Stimulated activated naive B cell treated with anti-CD40 and anti-IgM and Interleukin-4, amounts not matched to agents 10 μg/mL and 1 μg/mL and 100 μg/mL, for 72 hours (primary cell): ENCODE measurements at regions not wholly inside any gene's neighbourhood (a gene's known extent, or its start where the extent isn't known, plus 50 kb on each side); places are given as distances from the start of the nearest gene placed in this dataset.

Experiments used
- ATAC-seq, 2 donors: fragments of 150-1000 bp; cut with Tn5 transposase; replicated peaks; 2 replicates each; pipeline ENCODE4 v1.10.0; 2021; ENCODE audit warnings: moderate library complexity in 1 of 2
- DNase-seq: peaks from one replicate; pipeline ENCODE4 v3.0.0; 2021
- H3K27ac Mint-ChIP-seq: one replicate; pipeline ENCODE4 v1.8.0; 2022; ENCODE audit warnings: mild to moderate bottlenecking, mixed read lengths
- H3K27me3 Mint-ChIP-seq, 2 donors: one replicate each; pipeline ENCODE4 v1.8.0; 2022; ENCODE audit warnings: mixed read lengths in 2 of 2
- H3K36me3 Mint-ChIP-seq, 2 donors: one replicate each; pipeline ENCODE4 v1.8.0; 2022; ENCODE audit warnings: mixed read lengths in 2 of 2, mild to moderate bottlenecking in 1 of 2
- H3K4me1 Mint-ChIP-seq, 2 donors: one replicate each; pipeline ENCODE4 v1.8.0; 2022; ENCODE audit warnings: mixed read lengths in 2 of 2, mild to moderate bottlenecking in 1 of 2
- H3K4me3 Mint-ChIP-seq, 2 donors: one replicate each; pipeline ENCODE4 v1.8.0; 2022; ENCODE audit warnings: mild to moderate bottlenecking in 2 of 2, mixed read lengths in 2 of 2, moderate library complexity in 1 of 2
- H3K9me3 Mint-ChIP-seq, 2 donors: one replicate each; pipeline ENCODE4 v1.8.0; 2022; ENCODE audit warnings: mixed read lengths in 2 of 2, mild to moderate bottlenecking in 1 of 2

DNA sequence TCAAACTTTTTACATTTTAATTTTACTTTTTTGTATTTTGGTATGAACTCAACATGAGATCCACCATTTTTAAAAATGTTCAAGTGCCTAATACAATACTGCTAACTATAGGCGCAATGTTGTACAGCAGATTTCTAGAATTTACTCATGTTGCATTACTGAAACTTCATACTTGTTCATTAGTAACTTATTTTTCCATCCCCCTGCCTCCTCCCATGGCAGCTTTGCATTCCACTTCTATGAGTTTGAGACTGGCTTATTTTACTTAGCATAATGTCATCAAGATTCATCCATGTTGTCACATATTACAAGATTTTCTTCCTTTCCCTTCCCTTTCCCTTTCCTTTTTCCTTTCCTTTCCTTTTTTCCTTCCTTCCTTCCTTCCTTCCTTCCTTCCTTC, 825.9 kb downstream of the SLC16A7 start:
- no peaks in the 10 kb centered on the region for H3K36me3 Mint-ChIP-seq
- H3K4me3 Mint-ChIP-seq: no peak overlapping the region
- no peak for ATAC-seq
- no peaks in the 10 kb centered on the region for H3K27me3 Mint-ChIP-seq
- no peaks in the 10 kb centered on the region for H3K4me1 Mint-ChIP-seq
- DNase-seq: no peak
- peaks cover 0 to 6% of the 10 kb centered on the region in 2 donors for H3K9me3 Mint-ChIP-seq
- H3K27ac Mint-ChIP-seq: no peak overlapping the region

DNA sequence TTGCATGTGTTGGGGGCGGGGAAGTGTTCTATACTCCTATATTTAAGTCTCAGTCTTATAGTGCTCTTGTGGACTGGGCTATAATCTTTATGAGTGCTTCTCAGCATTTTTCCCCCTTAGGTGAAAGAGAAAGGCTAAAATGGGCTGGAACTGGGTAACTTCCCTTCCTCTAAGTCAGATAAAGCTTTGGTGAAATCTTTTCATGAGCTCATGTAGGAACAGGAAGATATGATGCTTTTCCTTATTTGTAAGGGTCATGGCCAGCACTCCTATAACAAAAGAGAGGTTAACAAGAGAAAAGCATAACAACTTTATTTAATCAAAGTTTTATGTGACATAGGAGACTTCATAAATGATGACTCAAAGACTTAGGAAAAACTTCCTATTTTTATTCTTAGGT, 841.5 kb downstream of the SLC16A7 start:
- H3K4me1 Mint-ChIP-seq: no peaks in the 10 kb centered on the region

DNA sequence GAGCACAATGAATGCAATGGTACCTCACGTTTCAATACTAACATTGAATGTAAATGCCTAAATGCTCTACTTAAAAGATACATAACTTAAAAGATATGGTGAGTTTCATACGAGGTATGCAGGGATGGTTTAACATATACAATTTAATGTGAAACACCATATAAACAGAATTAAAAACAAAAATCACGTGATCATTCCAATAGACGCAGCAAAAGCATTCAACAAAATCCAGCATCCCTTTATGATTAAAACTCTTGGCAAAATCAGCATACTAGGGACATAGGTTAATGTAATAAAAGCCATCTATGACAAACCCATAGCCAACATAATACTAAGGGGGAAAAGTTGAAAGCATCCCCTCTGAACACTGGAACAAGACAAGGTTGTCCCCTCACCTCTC, 845.7 kb downstream of the SLC16A7 start:
- H3K27me3 Mint-ChIP-seq: no peaks in the 10 kb centered on the region
- no peaks in the 10 kb centered on the region for H3K36me3 Mint-ChIP-seq
- no peaks in the 10 kb centered on the region for H3K4me1 Mint-ChIP-seq
- peaks cover 5 to 9% of the 10 kb centered on the region in 2 donors for H3K9me3 Mint-ChIP-seq
- no peak overlapping the region for H3K4me3 Mint-ChIP-seq
- no peak overlapping the region for H3K27ac Mint-ChIP-seq
- DNase-seq: no peak
- no peak for ATAC-seq

More for the DNA sequence above, 841.5 kb downstream of the SLC16A7 start:
- no peak overlapping the region for H3K27ac Mint-ChIP-seq
- H3K27me3 Mint-ChIP-seq: no peaks in the 10 kb centered on the region
- DNase-seq: no peak
- no peaks in the 10 kb centered on the region for H3K36me3 Mint-ChIP-seq
- no peak overlapping the region for H3K4me3 Mint-ChIP-seq
- H3K9me3 Mint-ChIP-seq: peaks cover 0 to 3% of the 10 kb centered on the region in 2 donors
- ATAC-seq: no peak

DNA sequence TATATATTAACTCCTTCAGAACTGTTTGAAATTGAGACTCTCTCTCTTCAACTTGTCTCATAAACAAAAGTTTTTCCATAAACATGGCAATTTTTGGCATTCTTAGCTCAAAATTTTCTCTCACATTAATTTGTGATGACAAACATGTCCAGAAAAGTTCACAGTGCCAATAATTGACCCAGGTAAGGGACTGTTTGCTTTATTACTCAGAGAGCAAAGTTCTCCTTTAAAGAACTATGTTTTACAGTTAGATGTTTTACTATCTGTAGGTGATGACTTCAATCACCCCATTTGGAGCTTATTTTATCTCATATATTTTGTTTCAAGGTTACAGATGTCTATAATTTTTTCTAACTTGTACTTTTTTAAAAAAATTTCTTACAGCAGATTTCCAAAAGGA, 855.6 kb downstream of the SLC16A7 start:
- DNase-seq: no peak
- H3K9me3 Mint-ChIP-seq: peaks cover 2 to 4% of the 10 kb centered on the region in 2 donors
- no peak for ATAC-seq
- no peak overlapping the region for H3K4me3 Mint-ChIP-seq
- H3K4me1 Mint-ChIP-seq: no peaks in the 10 kb centered on the region
- H3K36me3 Mint-ChIP-seq: no peaks in the 10 kb centered on the region
- H3K27me3 Mint-ChIP-seq: no peaks in the 10 kb centered on the region
- H3K27ac Mint-ChIP-seq: no peak overlapping the region

GRCh38 chr12:60465060-60465459, 869.2 kb downstream of the SLC16A7 start:
- no peak overlapping the region for H3K4me3 Mint-ChIP-seq
- H3K36me3 Mint-ChIP-seq: no peaks in the 10 kb centered on the region
- ATAC-seq (no peak), DNase-seq (no peak)
- no peaks in the 10 kb centered on the region for H3K4me1 Mint-ChIP-seq
- no peaks in the 10 kb centered on the region for H3K27me3 Mint-ChIP-seq
- no peak overlapping the region for H3K27ac Mint-ChIP-seq
- H3K9me3 Mint-ChIP-seq: peaks cover 0 to 3% of the 10 kb centered on the region in 2 donors

DNA sequence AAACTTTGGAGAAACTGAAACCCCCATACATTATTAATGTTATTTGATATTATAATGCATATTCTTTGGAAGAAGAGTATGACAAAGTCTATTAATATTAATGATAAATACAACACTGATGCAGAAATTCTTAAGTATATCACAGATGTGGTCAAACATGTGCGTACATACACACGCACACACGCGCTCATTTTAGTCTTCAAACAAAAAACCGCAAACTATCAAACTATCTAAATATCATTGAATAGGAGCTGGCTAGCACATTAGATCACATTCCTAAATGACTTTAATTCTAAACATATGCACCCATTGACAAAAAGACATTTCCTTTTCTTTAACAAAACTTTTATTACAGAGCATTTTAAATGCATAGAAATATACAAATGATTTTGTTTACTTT, 872.7 kb downstream of the SLC16A7 start:
- Mint-ChIP-seq H3K4me1 (no peaks in the 10 kb centered on the region), H3K9me3 (peaks cover 0 to 3% of the 10 kb centered on the region in 2 donors), H3K27me3 (no peaks in the 10 kb centered on the region), H3K36me3 (no peaks in the 10 kb centered on the region), H3K4me3 (no peak overlapping the region), H3K27ac (no peak overlapping the region)
- ATAC-seq (no peak), DNase-seq (no peak)

- no peak for ATAC-seq
- Mint-ChIP-seq H3K4me1 (no peaks in the 10 kb centered on the region), H3K9me3 (no peaks in the 10 kb centered on the region), H3K36me3 (no peaks in the 10 kb centered on the region), H3K27ac (no peak overlapping the region), H3K27me3 (no peaks in the 10 kb centered on the region), H3K4me3 (no peak overlapping the region)
- no peak for DNase-seq
Observed at GRCh38 chr12:60475825-60476224, 880.0 kb downstream of the SLC16A7 start.

- no peaks in the 10 kb centered on the region for H3K9me3 Mint-ChIP-seq
- H3K4me3 Mint-ChIP-seq: no peak overlapping the region
- no peaks in the 10 kb centered on the region for H3K27me3 Mint-ChIP-seq
- no peak overlapping the region for H3K27ac Mint-ChIP-seq
- no peaks in the 10 kb centered on the region for H3K4me1 Mint-ChIP-seq
- ATAC-seq (no peak), DNase-seq (no peak)
- no peaks in the 10 kb centered on the region for H3K36me3 Mint-ChIP-seq
Observed at GRCh38 chr12:60487284-60487683, 891.5 kb downstream of the SLC16A7 start.

- no peak for ATAC-seq
- H3K27me3 Mint-ChIP-seq: no peaks in the 10 kb centered on the region
- DNase-seq: no peak
- no peak overlapping the region for H3K4me3 Mint-ChIP-seq
- H3K36me3 Mint-ChIP-seq: no peaks in the 10 kb centered on the region
- H3K9me3 Mint-ChIP-seq: no peaks in the 10 kb centered on the region
- H3K4me1 Mint-ChIP-seq: no peaks in the 10 kb centered on the region
- H3K27ac Mint-ChIP-seq: no peak overlapping the region
Observed at GRCh38 chr12:60489071-60489470, 893.2 kb downstream of the SLC16A7 start.

DNA sequence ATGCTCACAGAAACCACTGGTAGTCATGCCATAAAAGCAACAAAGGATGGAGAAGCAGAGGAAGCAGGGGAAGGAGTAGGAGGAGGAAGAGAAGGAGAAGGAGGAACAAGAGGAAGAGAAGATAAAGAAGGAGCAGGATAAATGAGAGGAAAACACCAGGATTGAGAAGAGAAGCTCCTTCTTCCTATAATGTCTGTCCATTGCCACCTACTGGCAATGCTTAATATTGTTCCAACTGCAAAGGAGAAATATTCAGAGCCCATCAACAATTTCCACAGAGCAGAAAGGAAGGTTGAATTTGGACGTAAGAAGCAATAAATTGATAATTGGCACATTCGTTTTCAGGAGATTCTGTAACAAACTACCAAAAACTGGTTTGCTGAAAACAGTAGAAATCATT, 898.4 kb downstream of the SLC16A7 start:
- H3K4me3 Mint-ChIP-seq: no peak overlapping the region
- ATAC-seq: no peak

DNA sequence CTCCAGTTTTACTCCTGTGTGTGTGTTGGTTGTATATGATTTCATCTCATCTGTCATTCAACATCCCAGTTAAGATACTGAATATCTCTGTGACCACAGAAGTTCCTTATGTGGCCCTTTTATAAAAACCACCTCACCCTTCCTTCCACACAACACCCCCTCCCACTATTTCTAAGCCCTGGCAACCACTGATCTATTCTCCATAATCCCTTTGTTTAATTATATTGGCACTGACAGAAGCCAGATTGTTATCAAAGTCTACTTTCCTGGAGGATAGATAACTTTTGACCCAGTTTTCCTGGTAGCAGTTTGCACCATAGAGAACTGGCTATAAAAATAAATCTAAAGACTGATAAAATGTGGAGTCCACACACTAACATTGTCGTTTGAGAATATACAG, 902.8 kb downstream of the SLC16A7 start:
- Mint-ChIP-seq H3K9me3 (peaks cover 0 to 2% of the 10 kb centered on the region in 2 donors), H3K4me1 (no peaks in the 10 kb centered on the region), H3K36me3 (no peaks in the 10 kb centered on the region), H3K27ac (no peak overlapping the region), H3K27me3 (no peaks in the 10 kb centered on the region), H3K4me3 (no peak overlapping the region)
- no peak for DNase-seq
- ATAC-seq: no peak

More for the DNA sequence above, 898.4 kb downstream of the SLC16A7 start:
- H3K27ac Mint-ChIP-seq: no peak overlapping the region
- H3K4me1 Mint-ChIP-seq: no peaks in the 10 kb centered on the region
- H3K9me3 Mint-ChIP-seq: peaks cover 0 to 2% of the 10 kb centered on the region in 2 donors
- no peaks in the 10 kb centered on the region for H3K27me3 Mint-ChIP-seq
- no peak for DNase-seq
- no peaks in the 10 kb centered on the region for H3K36me3 Mint-ChIP-seq

- no peak for DNase-seq
Observed at GRCh38 chr12:60501124-60501729, 905.4 kb downstream of the SLC16A7 start.

DNA sequence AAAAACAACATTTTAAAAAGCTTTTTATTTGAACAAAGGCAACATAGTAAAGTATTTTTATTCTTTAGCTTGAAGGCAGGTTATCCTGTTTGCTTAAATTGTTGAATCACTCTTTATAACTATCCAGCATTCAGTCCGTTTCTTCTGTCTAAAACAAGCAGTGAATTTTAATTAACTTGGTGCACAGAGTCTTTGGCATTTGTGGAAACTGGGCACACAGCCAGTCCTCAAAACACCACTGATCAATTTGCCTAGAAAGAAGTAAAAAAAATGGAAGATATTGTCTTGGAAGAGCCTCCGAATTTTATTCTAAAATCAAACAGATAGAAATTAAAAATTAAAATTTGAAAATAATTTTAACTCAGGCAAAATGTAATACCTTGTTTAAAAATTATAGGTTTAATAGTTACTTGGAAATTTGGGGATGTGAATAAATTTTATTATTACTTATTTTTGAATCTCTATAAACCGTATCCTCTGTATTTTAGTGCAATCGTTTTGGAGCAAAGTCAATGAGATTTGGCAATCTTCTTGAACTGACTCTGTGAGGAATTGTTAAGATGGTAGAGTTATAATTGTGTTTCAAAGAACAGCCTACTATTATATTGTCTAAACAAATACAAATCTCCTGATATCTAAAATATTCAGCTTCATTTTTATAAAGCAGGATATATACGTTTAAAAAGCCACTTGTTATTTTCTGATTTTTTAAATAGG, 927.0 kb downstream of the SLC16A7 start:
- Mint-ChIP-seq H3K9me3 (peaks cover 4 to 7% of the 10 kb centered on the region in 2 donors), H3K4me3 (no peak overlapping the region), H3K4me1 (no peaks in the 10 kb centered on the region), H3K27ac (no peak overlapping the region), H3K27me3 (no peaks in the 10 kb centered on the region), H3K36me3 (no peaks in the 10 kb centered on the region)
- no peak for ATAC-seq
- no peak for DNase-seq

More at GRCh38 chr12:60501124-60501729, 905.4 kb downstream of the SLC16A7 start:
- Mint-ChIP-seq H3K4me3 (no peak overlapping the region), H3K4me1 (no peaks in the 10 kb centered on the region), H3K27ac (no peak overlapping the region), H3K27me3 (no peaks in the 10 kb centered on the region), H3K9me3 (peaks cover 0 to 2% of the 10 kb centered on the region in 2 donors), H3K36me3 (no peaks in the 10 kb centered on the region)
- ATAC-seq: no peak

GRCh38 chr12:60529261-60529660, 933.4 kb downstream of the SLC16A7 start:
- Mint-ChIP-seq H3K36me3 (no peaks in the 10 kb centered on the region), H3K4me1 (no peaks in the 10 kb centered on the region), H3K27me3 (no peaks in the 10 kb centered on the region), H3K27ac (no peak overlapping the region), H3K9me3 (peaks cover 0 to 1% of the 10 kb centered on the region in 2 donors), H3K4me3 (no peak overlapping the region)
- DNase-seq: no peak
- ATAC-seq: no peak

DNA sequence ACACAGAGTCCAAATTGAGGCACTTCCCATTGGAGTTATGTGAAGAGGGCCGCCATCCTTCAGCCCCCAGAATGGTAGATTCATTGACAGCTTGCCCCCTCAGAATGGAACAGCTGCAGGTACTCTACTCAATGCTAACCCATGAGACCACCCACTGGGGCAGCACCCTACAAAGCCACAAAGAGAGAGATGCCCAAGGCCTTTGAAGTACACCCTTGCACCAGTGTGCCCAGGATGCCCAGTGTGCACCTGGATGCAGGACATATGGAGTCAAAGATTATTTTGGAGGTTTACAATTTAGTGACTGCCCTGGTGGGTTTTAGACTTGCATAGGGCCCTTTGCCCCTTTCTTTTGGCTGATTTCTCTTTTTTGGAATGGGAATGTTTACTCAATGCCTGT, 933.9 kb downstream of the SLC16A7 start:
- ATAC-seq (no peak), DNase-seq (no peak)
- Mint-ChIP-seq H3K36me3 (no peaks in the 10 kb centered on the region), H3K9me3 (peaks cover 0 to 1% of the 10 kb centered on the region in 2 donors), H3K4me3 (no peak overlapping the region), H3K27ac (no peak overlapping the region), H3K27me3 (no peaks in the 10 kb centered on the region), H3K4me1 (no peaks in the 10 kb centered on the region)
